ENCODE measurements at regions not wholly inside any gene's neighbourhood (a gene's known extent, or its start where the extent isn't known, plus 50 kb on each side); places are given as distances from the start of the nearest gene placed in this dataset.

- Histone ChIP-seq H3K4me1 (ENCODE audit: low read depth, poor library complexity, severe bottlenecking) (no peaks in the 10 kb centered on the region), H3K79me2 (ENCODE audit: insufficient read depth, low read depth) (no peaks in the 10 kb centered on the region), H3K27ac (no peak overlapping the region), H3K4me2 (no peak overlapping the region), H3K27me3 (ENCODE audit: insufficient read depth, low read depth) (no peaks in the 10 kb centered on the region), H3K9ac (no peak overlapping the region), H2AFZ (ENCODE audit: low read depth) (no peak overlapping the region), H4K20me1 (ENCODE audit: insufficient read depth) (no peaks in the 10 kb centered on the region), H3K4me3 (IDR thresholded peaks at IDR 0.05; ENCODE audit: insufficient read depth, low read depth, low read length) (no peak overlapping the region), H3K36me3 (ENCODE audit: insufficient read depth) (no peaks in the 10 kb centered on the region)
- TF ChIP-seq CTCF (conservative IDR thresholded peaks at IDR 0.05; ENCODE audit: low read depth, low read length) = no peak
These were observed 488.7 kb upstream of the ID2 start for GRCh38 chr2:8193146-8193545.

- Histone ChIP-seq H4K20me1 (ENCODE audit: insufficient read depth) (no peaks in the 10 kb centered on the region), H2AFZ (ENCODE audit: low read depth) (no peak overlapping the region), H3K4me1 (ENCODE audit: low read depth, poor library complexity, severe bottlenecking) (no peaks in the 10 kb centered on the region), H3K4me3 (IDR thresholded peaks at IDR 0.05; ENCODE audit: insufficient read depth, low read depth, low read length) (no peak overlapping the region), H3K27ac (no peak overlapping the region), H3K27me3 (ENCODE audit: insufficient read depth, low read depth) (no peaks in the 10 kb centered on the region), H3K36me3 (ENCODE audit: insufficient read depth) (no peaks in the 10 kb centered on the region), H3K79me2 (ENCODE audit: insufficient read depth, low read depth) (no peaks in the 10 kb centered on the region), H3K4me2 (no peak overlapping the region), H3K9ac (no peak overlapping the region)
- no peak for TF ChIP-seq CTCF (conservative IDR thresholded peaks at IDR 0.05; ENCODE audit: low read depth, low read length)
These were observed 487.9 kb upstream of the ID2 start for GRCh38 chr2:8193686-8194615.

GRCh38 chr2:8195784-8196183, 486.1 kb upstream of the ID2 start:
- Histone ChIP-seq H3K4me3 (IDR thresholded peaks at IDR 0.05; ENCODE audit: insufficient read depth, low read depth, low read length) (no peak overlapping the region), H2AFZ (ENCODE audit: low read depth) (no peak overlapping the region), H3K36me3 (ENCODE audit: insufficient read depth) (no peaks in the 10 kb centered on the region), H3K27ac (no peak overlapping the region), H3K9ac (no peak overlapping the region), H3K4me1 (ENCODE audit: low read depth, poor library complexity, severe bottlenecking) (no peaks in the 10 kb centered on the region), H4K20me1 (ENCODE audit: insufficient read depth) (no peaks in the 10 kb centered on the region), H3K4me2 (no peak overlapping the region), H3K27me3 (ENCODE audit: insufficient read depth, low read depth) (no peaks in the 10 kb centered on the region), H3K79me2 (ENCODE audit: insufficient read depth, low read depth) (no peaks in the 10 kb centered on the region)
- no peak for TF ChIP-seq CTCF (conservative IDR thresholded peaks at IDR 0.05; ENCODE audit: low read depth, low read length)

- Histone ChIP-seq H3K4me1 (ENCODE audit: low read depth, poor library complexity, severe bottlenecking) (no peaks in the 10 kb centered on the region), H3K79me2 (ENCODE audit: insufficient read depth, low read depth) (no peaks in the 10 kb centered on the region), H3K4me2 (no peak overlapping the region), H4K20me1 (ENCODE audit: insufficient read depth) (no peaks in the 10 kb centered on the region), H3K27ac (no peak overlapping the region), H2AFZ (ENCODE audit: low read depth) (no peak overlapping the region), H3K27me3 (ENCODE audit: insufficient read depth, low read depth) (no peaks in the 10 kb centered on the region), H3K9ac (no peak overlapping the region), H3K36me3 (ENCODE audit: insufficient read depth) (no peaks in the 10 kb centered on the region), H3K4me3 (IDR thresholded peaks at IDR 0.05; ENCODE audit: insufficient read depth, low read depth, low read length) (no peak overlapping the region)
- TF ChIP-seq CTCF (conservative IDR thresholded peaks at IDR 0.05; ENCODE audit: low read depth, low read length) = no peak
These were observed 485.5 kb upstream of the ID2 start for GRCh38 chr2:8196316-8196715.

All from KMS-11 (cell line).